Panc1 (cell line): ENCODE measurements at regions not wholly inside any gene's neighbourhood (a gene's known extent, or its start where the extent isn't known, plus 50 kb on each side); places are given as distances from the start of the nearest gene placed in this dataset.

Experiments
- CTCF ChIP-seq: fragments of 450-650 bp; IDR thresholded peaks from 2 replicates; pipeline ENCODE4 v1.5.1; 2017; ENCODE audit warnings: mild to moderate bottlenecking
- POLR2AphosphoS5 ChIP-seq: IDR thresholded peaks from 2 replicates; pipeline ENCODE4 v1.6.1; 2012; ENCODE audit warnings: mild to moderate bottlenecking, low read depth, low read length, moderate library complexity
- REST ChIP-seq, 2 experiments: IDR thresholded peaks; 2 replicates each; pipeline ENCODE4 v1.6.1; 2011 to 2012; ENCODE audit warnings: low read depth in 2 of 2, control low read depth in 1 of 2, low read length in 1 of 2, mild to moderate bottlenecking in 1 of 2, moderate library complexity in 1 of 2; ENCODE audit not compliant: insufficient read depth in 1 of 2
- SIN3A ChIP-seq: IDR thresholded peaks from 2 replicates; pipeline ENCODE4 v1.6.1; 2012; ENCODE audit warnings: low read depth, mild to moderate bottlenecking, low read length, moderate library complexity, borderline replicate concordance; ENCODE audit not compliant: insufficient read depth

- TF ChIP-seq CTCF = no peak
- TF ChIP-seq POLR2AphosphoS5 = no peak
- TF ChIP-seq REST (IDR thresholded peaks at IDR 0.05; ENCODE audit: insufficient read depth in 1 of 2, low read depth in 2 of 2, low read length in 1 of 2) = no peak
- no peak for TF ChIP-seq SIN3A
Observed at GRCh38 chr5:8598996-8599395, 730.0 kb downstream of the MTRR start.
